ENCODE measurements at regions not wholly inside any gene's neighbourhood (a gene's known extent, or its start where the extent isn't known, plus 50 kb on each side); places are given as distances from the start of the nearest gene placed in this dataset.

GRCh38 chr3:80580146-80580545, 812.3 kb upstream of the ROBO1 start:
- DNase-seq, result no peak

- no peak for DNase-seq
Observed at GRCh38 chr3:80564391-80564790, 796.6 kb upstream of the ROBO1 start.

DNA sequence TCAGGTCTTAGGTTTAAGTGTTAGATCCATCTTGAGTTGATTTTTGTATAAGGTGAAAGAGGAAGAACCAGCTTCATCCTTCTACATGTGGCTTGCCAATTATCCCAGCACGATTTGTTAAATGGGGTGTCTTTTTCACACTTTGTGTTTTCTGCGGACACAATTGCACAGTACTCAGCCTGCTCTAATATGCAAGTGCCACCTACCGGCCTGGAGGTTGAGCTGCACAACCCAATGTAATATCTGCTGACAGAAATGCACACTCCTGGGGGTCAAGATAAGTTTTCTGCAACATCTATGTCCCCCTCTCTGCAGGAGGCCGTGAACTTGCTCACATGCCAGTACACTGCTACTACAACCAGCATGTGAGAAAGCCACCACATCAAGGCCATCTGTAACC, 791.9 kb upstream of the ROBO1 start:
- DNase-seq, result no peak

- DNase-seq, result no peak
Observed at GRCh38 chr3:80556763-80557162, 789.0 kb upstream of the ROBO1 start.

DNA sequence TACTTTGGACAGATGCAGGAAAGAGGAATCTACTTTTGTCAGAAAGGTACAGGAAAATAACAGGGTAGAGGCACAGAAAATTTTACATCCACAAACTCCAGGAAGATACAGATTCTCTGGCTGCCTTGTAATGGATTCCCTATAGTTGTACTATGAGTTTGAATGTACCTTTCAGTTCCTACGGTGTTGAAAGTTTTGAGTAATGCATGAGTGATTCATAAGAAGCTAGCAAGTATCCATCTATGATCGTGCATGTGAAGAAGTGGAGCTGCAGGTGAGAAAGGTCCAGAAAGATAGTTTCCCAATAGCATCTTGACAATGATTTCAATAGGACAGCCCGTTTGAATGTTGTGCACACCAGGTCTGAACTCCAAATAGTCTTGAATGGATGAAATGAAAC, 786.5 kb upstream of the ROBO1 start:
- no peak for DNase-seq

- no peak for DNase-seq
Observed at GRCh38 chr3:80553211-80553610, 785.4 kb upstream of the ROBO1 start.

DNA sequence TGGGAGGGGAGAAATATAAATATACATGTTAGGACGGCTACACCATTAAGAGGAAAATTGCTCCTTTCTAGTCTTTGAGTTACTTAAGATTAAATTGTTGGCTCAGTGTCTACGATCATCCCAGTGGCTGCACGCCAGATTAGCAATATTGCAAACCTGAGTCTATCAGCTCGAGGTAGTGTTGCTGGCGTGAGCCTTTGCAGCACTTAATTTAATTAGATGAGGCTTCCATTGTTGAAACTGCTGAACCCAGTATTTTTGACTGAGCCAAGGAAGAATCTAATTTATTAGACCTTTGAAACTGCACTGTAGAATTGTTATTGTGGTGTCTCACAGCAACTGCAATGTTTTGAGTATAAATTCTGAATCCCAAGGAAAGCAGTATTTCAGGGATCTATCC, 782.4 kb upstream of the ROBO1 start:
- DNase-seq, result no peak

DNA sequence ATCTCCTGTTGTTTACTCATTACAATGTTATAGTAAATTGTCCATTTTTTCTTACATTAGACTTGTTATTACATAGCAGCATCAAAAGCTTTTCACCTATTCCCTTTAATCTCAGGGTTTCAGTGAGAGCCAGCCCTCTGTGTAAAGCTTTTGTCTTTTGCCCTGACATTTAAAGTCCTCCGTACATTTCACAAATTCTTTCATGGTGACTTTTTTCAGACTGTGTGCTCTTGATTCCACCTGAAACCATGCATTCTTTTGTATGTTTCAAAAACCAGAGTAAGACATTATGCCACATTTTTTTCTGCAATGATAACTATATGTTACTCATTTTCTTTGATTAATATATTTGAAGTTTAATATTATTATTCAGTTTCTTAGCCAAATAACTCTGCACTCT, 781.4 kb upstream of the ROBO1 start:
- no peak for DNase-seq

DNA sequence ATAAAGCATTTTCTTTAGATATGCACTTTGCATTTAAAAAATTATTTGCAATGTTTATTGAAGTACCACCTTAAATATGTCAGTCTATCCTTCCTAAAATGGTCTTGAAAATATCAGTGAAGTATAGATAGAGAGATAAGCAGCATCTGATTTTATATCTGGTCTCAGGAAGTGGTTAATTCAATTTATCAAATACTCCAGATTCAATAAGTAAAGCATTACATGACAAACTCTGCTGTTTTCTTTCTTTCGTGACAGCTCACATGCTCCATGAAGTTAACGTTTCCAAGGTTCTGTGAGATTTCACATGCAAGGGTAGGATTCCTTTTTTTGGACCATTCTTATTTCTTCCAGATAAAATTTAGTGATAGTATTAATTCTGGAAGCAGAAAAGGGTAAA, 775.4 kb upstream of the ROBO1 start:
- DNase-seq, result no peak

- no peak for DNase-seq
Observed at GRCh38 chr3:80542456-80542855, 774.7 kb upstream of the ROBO1 start.

DNA sequence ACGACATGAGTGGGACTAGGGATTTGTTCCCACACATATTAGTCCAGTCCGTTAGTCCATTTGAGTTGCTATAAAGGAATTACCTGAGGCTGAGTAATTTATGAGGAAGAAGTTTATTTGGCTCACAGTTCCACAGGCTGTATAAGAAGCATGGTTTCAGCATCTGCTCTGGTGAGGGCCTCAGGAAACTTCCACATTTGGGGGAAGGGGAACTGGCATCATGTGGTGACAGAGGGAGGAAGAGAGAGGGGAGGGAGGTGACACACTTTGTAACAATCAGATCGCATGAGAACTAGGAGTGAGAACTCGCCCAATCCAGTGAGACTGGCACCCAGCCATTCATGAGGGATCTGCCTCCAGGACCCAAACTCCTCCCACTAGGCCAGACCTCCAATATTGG, 769.9 kb upstream of the ROBO1 start:
- DNase-seq, result no peak

GRCh38 chr3:80535286-80535685, 767.5 kb upstream of the ROBO1 start:
- DNase-seq, result no peak

DNA sequence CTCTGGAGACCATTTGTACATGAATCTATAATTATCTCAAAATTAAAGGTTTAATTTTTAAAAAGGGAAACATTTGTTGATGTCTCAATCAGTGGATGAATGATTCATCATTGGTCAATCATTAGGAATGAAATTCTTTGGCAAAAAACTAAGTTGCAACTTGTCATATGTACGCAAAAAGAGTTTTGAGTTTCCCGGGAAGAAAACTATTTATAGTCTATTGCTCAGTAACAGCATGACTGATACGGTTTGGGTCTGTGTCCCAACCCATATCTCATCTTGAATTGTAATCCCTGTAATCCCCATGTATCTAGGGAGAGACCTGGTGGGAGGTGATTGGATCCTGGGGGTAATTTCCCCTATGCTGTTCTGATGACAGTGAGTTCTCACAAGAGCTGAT, 765.8 kb upstream of the ROBO1 start:
- DNase-seq, result no peak

DNA sequence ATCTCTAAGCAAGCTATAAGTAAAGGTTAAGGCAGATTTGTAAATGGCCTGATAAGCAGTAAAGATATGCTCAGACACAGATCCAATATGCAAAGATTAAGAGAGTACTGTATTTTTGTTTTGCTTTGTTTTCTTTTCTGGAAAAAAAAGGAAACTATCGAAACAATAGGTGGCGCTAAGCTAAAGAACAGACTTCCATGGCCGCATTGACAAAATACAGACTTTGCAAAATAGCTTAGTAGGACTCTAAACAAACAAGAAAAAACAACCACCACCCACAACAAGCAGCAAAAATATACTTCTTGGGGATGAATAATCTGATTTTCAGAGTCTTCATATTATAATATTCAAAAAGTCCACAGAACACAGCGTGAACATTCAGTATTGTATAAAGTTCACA, 758.4 kb upstream of the ROBO1 start:
- DNase-seq, result no peak

- DNase-seq, result no peak
Observed at GRCh38 chr3:80521081-80521480, 753.3 kb upstream of the ROBO1 start.

DNA sequence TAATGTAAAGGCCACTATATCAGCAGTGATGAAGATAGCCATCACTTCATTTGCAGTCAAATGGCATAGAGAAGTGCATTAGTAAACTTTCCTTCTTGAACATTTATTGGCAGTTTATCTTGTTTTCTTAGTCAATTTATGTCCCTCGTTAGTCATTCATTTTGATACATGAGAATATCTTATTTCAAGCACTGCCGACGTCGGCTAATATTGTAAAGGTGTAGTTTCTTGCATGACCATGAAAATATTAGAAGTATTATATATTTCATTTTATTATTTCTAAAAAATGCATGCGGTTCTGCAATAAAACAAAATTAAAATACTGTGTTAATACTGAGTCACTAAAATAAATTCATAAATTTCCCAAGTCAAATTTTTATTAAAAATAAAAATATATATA, 751.6 kb upstream of the ROBO1 start:
- no peak for DNase-seq

DNA sequence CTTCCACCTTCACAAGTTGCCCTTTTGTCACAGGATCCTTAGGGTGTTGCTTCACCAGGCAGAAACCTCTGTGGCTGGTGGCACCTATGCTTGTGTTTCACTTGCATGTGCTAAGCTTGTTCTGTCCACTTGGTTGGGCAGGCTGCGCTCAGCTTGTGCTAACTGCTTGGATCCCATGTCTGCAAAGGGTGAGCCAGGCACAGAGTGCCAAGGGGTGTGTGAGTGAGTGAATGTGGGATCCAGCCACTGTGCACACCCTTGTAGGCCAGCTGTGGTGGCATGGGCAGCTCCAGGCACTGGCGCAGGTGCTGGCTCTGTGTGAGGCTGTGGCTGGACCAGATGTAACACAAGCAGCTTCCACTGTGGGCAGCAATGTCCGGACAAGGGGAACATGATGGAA, 728.7 kb upstream of the ROBO1 start:
- DNase-seq, result no peak

DNA sequence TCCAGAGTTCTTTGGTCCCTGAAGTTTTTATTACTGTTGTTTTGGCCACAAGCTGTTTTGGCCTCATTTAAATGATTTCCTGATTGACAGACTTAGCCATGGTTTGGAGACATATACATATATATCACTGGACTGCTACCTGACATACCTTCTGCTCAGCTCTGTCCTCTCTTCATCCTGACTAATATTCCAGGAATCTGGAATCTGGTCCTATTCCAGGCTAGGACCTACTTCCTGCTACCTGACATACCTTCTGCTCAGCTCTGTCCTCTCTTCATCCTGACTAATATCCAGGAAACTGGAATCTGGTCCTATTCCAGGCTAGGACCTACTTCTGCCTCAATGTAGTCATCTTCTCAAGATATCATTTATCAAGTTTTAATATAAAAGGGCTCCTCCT, 724.4 kb upstream of the ROBO1 start:
- DNase-seq, result no peak

DNA sequence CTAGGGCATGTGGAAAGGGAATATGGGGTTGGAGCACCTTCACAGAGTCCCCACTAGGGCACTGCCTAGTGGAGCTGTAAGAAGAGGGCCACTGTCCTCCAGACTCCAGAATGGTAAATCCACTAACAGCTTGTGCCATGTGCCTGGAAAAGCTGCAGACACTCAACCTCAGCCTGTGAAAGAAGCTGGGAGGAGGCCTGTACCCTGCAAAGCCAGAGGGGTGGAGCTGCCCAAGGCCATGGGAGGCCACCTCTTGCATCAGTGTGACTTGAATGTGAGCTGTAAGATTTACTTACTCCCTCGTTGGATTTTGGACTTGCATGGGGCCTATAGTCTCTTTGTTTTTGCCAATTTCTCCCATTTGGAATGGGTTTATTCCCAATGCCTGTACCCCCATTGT, 705.2 kb upstream of the ROBO1 start:
- no peak for DNase-seq

DNA sequence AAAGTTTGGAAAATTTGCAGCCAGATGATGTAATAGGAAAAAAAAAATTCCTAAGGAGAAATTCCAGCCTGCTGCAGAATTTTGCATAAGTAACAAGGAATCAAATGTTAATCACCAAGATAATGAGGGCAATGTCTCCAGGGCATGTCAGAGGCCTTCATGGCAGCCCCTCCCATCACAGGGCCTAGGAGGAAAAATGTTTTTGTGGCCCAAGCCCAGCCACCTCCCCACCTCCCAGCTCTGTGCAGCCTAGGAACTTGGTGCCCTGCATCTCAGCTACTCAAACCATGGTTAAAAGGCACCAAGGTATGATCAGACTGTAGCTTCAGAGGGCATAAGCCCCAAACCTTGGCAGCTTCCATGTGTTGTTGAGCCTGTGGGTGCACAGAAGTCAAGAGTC, 704.7 kb upstream of the ROBO1 start:
- no peak for DNase-seq

DNA sequence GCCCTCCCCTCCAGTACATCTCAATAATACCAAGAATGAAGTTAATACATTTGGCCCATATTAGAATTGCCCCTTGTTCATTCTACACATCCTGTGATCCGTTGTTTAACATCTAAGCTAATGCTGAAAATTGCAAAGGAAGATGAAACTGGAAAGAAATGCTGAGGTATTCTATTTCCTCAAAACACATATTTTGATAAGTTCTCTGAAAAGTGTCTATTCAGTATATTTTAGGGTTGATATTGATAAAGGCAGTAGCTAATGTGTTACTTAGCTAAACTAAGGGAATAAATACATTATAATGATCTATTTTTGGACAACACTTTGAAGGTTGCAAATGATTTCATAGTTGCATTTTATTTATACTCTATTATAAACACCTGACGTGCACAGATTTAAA, 702.6 kb upstream of the ROBO1 start:
- DNase-seq, result no peak

DNA sequence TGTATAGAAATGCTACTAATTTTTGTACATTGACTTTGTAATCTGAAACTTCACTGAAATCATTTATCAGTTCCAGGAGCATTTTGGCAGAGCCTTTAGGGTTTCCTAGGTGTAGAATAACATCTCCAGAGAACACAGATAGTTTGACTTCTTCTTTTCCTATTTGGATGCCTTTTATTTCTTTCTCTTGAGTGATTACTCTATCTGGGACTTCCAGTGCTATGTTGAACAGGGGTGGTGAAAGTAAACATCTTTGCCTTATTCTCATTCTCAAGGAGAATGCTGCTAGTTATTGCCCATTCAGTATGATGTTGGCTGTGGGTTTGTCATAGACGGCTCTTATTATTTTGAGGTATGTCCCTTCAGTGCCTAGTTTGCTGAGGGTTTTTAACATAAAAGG, 697.9 kb upstream of the ROBO1 start:
- no peak for DNase-seq

DNA sequence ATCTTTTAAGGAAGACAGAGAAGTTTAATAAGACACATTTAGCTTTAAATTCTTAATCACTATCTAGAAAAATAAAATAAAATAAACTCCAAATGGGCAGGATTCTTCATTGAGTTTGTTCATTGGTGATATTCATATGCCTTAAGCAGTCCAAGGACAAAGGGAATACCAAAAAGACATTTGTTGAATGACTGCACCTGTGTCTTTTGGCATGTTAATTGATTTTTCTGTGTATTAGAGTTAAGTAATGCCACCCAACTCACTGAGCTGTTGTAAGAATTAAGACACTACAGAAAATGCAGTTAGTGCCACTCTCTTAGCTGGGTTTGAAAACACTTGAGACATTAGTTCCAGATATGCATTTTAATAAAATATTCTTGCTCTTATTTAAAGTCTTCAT, 683.6 kb upstream of the ROBO1 start:
- no peak for DNase-seq

DNA sequence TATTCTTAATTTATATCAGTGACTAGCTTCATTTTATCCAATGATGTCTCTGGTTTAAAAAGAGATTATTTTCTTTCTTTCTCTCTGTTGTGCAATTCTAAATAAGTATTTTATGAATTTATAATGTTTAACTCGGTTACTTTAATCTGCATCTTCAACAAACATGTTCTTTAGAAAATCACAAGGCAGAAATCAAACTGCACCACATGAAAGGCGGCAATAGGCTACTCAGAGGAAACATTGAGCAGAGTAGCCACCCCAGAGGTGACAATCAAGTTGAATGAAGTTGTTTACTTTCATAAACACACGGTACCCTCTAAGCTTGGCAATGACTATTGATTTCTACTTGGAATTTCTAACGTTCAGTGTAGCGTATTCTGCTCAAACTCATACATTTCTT, 677.8 kb upstream of the ROBO1 start:
- no peak for DNase-seq

DNA sequence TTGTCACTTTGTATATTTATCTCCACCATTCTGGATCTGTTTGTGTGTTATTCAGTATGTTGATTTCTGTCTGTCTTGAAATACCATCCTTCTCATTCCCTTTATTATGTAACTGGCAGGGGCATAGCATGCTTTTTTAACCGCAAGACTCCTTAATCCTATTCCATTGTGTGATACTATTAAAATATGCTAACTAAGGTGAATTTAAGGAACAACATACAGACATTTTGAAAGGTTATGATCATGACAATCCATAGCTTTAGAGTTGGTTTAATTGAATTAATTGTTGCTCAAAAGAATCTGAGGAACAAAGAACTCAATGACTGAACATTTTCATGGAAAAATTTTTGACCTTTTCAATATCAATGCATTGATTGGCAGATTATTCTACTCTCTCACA, 677.3 kb upstream of the ROBO1 start:
- no peak for DNase-seq

GRCh38 chr3:80439490-80439889, 671.7 kb upstream of the ROBO1 start:
- no peak for DNase-seq
